GM19397 (cell line): ENCODE measurements at regions not wholly inside any gene's neighbourhood (a gene's known extent, or its start where the extent isn't known, plus 50 kb on each side); places are given as distances from the start of the nearest gene placed in this dataset.
"Not testable (repeated sequence)": the region's sequence is repeated elsewhere in the genome, so short reads cannot be mapped to it uniquely, and the experiment has no call there.

Source experiments
- ATAC-seq: cut with Tn5 transposase; IDR thresholded peaks from one replicate; pipeline ENCODE4 v1.9.1; 2021; ENCODE audit warnings: mild to moderate bottlenecking, moderate library complexity; ENCODE audit not compliant: unreplicated experiment

DNA sequence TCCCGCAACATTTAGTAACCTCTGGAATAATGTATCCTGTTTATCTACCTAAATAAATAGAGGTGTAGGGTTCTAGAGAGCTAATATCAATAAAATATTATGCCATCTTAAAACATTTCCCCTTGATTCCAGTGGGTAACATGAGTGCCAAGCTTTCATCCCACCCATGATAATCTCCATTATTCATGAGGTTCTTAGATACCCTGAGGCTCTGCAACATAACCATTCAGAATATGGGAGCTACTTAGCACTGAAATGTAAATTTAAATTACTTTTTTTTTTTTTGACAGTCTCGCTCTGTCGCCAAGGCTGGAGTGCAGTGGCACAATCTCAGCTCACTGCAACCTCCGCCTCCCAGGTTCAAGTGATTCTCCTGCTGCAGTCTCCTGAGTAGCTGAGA, 832.7 kb downstream of the BRINP3 start:
- no peak for ATAC-seq

DNA sequence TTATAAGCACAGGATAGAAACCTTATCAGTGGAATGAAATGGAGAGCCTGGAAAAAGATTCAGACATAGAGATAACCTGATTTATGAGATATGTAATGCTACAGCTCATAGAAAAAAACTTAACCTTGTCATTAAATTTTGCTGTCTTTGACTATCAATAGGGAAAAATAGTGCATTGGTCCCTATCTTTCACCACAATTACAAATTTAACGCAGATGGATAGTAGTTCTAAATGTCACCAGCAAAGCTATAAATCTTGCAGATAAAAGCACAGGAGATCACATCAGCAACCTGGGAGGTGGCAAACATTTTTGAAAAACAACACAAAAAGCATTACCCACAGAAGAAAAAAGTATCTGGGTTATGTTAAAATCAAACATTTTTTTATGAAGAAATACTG, 831.6 kb downstream of the BRINP3 start:
- no peak for ATAC-seq

GRCh38 chr1:189654906-189655305, 822.8 kb downstream of the BRINP3 start:
- ATAC-seq = no peak

GRCh38 chr1:189656628-189657530, 820.8 kb downstream of the BRINP3 start:
- no peak for ATAC-seq

- ATAC-seq = no peak
These were observed 819.9 kb downstream of the BRINP3 start for GRCh38 chr1:189657715-189658114.

DNA sequence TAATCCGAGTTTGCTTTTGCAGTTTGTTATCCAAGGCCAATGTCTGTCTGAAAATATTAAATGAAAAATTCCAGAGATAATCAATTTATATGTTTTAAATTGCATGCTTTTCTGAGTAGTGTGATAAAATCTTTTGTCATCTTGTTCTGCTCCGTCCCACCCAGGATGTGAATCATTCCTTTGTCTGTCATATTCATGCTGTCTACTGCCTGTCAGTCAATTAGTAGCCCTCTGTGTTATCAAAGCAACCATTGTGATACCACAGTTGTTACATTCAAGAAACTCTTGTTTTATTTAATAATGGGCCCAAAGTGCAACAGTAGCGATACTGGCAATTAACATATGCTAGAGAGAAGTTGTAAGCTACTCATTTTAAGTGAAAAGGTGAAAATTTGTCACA, 819.3 kb downstream of the BRINP3 start:
- no peak for ATAC-seq

DNA sequence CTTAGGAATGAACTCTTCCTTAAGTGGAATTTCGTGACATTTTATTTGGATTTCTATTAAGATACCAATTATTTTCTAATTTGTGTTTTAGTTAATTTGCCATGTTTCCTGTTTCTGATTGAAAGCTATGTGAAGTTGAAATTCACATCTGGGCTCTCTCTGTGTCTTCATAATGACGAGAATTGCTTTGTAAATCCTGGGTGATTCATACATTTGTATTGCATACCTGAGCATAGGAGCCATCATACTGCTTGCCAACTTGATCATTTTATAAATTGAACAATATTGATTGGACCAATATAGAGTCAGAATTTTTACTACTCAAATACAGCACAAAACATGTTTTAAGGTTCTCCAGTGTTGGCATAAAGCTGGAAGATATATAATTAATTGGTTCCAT, 817.9 kb downstream of the BRINP3 start:
- no peak for ATAC-seq

DNA sequence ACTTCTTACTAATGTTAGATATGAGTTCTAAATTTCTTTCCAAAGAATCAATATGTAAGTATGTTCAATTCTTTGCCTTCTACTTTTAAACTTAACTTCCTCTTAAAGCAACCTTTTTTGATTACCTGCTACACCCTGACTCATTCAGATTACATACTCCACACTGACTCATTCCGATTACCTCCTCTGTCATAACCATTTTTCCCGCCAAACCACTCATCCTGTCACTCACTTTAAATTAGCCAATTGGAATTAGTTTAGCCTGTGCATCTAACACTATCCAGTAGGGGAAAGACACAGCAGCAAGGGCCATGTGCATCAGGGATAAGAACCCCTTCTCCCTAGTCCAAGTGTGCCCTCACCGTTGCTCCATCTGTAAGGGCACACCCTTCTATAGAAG, 815.5 kb downstream of the BRINP3 start:
- ATAC-seq = no peak

DNA sequence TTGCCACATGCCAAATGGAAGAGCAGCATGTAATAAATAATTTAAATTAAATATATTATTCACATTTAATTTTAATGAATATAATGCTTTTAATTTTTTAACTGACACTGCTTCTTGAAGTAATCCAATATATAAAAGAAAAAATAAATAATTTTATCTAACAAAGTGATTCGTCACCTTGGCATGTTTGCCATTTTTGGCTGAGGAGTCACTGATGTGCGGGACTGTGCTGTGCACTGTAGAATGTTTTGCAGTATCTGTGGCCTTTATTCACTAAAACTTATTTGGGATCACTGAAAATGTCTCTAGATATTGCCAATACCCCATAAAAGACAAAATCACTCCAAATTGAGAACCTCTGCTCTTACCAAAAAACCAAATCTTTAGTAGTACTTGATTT, 807.8 kb downstream of the BRINP3 start:
- no peak for ATAC-seq

GRCh38 chr1:189673217-189673616, 804.4 kb downstream of the BRINP3 start:
- no peak for ATAC-seq

GRCh38 chr1:189675712-189676244, 801.9 kb downstream of the BRINP3 start:
- ATAC-seq = no peak

DNA sequence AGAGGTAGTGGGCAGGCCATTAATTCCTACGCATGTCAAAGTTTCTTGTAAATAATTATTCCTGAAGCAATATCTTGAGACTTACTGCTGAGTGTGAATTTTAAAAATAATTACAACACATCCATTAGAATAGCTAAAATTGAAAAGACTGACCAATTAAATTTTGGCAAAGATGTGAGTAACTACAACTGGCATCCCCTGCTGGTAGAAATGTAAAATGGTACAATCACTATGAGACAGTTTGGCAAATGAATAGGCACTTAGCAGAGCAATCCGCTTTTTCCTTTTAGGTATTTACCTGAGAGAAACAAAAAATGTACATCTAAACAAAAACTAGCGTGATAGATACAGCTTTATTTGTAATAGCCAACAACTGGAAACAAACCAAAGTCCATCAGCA, 798.9 kb downstream of the BRINP3 start:
- no peak for ATAC-seq

GRCh38 chr1:189681252-189681919, 796.3 kb downstream of the BRINP3 start:
- ATAC-seq = peak; percentile 92

DNA sequence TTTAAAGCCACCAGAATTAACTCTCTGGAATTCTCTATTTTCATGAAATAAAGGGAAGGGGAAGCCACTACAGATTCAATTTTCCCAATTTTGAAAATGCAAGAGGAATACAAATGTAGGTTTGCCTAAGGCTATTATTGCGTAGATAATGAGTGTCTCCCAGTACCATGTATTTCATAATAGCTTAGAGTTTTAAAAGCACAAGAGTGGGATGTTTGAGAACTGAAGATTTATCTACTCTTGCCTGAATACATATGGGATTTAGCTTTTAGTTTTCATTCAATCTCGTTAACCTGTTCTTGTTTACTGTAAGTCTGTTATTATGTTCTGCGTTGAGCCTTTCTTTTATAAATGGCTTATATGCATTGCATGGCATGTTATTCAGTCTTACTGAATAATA, 795.1 kb downstream of the BRINP3 start:
- ATAC-seq = no peak

DNA sequence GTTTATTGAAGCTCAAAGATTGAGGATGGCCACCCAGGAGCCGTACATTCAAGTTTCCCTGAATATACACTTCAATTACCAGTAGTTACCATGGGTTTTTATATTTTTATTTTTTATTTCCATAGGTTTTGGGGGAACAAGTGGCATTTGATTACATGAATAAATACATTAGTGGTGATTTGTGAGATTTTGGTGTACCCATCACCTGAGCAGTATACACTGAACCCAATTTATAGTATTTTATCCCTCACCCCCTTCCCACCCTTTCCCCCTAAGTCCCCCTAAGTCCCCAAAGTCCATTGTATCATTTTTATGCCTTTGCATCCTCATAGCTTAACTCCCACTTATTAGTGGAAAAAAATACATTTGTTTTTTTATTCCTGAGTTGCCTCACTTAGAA, 791.4 kb downstream of the BRINP3 start:
- no peak for ATAC-seq

- ATAC-seq = no peak
These were observed 784.5 kb downstream of the BRINP3 start for GRCh38 chr1:189693140-189693539.

DNA sequence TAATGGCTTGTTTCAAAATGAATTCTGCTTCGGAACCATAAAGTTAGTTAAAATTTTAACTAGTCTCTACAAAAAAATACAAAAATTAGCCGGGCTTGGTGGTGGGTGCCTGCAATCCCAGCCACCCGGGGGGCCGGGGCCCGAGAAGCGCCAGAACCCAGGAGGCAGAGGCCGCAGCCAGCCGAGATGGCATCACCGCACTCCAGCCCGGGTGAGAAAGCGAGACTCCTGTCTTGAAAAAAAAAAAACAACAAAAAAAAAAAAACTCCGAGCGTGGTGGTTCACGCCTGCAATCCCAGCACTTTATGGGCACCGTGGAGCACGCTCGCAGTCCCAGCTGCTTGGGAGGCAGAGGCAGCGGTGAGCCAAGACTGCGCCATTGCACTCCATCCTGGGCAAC, 781.4 kb downstream of the BRINP3 start:
- ATAC-seq = no peak

DNA sequence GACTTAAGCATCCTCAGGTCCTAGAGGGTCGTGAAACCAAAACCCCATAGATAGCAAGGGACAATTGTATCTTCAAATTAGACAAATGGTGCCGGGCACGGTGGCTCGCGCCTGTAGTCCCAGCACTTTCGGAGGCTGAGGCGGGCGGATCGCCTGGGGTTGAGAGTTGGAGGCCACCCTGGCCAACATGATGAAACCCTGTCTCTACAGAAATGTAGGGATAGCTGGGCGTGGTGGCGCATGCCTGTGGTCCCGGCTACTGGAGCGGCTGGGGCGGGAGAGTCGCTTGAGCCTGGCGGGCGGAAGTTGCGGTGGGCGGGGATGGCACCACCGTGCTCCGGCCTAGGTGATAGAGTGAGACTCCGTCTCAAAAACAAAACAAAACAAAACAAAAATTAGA, 780.6 kb downstream of the BRINP3 start:
- no peak for ATAC-seq

DNA sequence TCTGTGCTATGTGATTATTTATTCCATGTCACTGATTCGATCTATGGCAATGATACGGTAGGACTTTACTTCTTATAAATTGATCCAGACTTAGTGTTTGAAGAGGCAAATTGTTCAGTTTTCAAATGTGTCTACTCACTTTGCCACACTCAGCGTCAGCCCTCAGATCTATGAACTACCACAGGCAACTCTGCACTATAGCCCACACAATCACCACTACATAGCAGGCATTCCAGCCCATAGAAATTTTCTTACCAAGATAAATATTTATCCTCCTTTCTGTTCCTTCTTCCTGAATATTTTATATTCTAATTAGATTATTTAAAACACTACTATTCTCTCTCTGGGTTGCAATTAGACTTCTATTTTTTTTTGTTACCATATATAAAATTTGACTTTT, 776.1 kb downstream of the BRINP3 start:
- ATAC-seq = no peak

DNA sequence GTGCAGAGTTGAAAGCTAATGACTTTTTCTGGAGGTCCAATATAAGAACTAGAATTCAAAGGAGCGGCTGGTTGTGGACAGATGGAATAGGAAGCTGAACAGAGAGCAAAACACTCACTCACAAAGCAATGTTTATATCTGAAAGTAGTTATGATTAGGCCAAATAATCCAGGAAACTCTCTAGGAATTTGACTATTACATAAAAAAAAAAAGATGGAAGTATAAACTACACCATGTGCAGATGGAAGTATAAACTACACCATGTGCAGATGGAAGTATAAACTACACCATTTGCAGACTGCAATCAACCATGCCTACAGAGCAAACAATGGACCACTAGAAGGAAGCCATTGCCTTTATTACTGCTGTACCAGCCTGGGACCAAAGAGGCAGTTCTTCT, 771.1 kb downstream of the BRINP3 start:
- ATAC-seq = no peak

- no peak for ATAC-seq
These were observed 769.0 kb downstream of the BRINP3 start for GRCh38 chr1:189708674-189709073.

- not testable (repeated sequence) for ATAC-seq
These were observed 759.4 kb downstream of the BRINP3 start for GRCh38 chr1:189718147-189718795.
